Activated naive CD4-positive, alpha-beta T cell treated with anti-CD3 and anti-CD28 coated beads, Interleukin-2, amount 50 U/mL, for 72 hours (primary cell): ENCODE measurements at regions not wholly inside any gene's neighbourhood (a gene's known extent, or its start where the extent isn't known, plus 50 kb on each side); places are given as distances from the start of the nearest gene placed in this dataset.
A peak's percentile ranks its signal among the peaks of the same experiment; 100 is the strongest.

ENCODE experiments used
- ATAC-seq, 2 donors: fragments of 150-1000 bp; cut with Tn5 transposase; 2 replicates each; pipeline ENCODE4 v1.10.0; 2021; ENCODE audit warnings: mild to moderate bottlenecking in 2 of 2, moderate library complexity in 2 of 2
- DNase-seq, 2 donors: peaks; one replicate each; pipeline ENCODE4 v3.0.0; 2021 to 2022; ENCODE audit warnings: low spot score in 2 of 2
- H3K27ac Mint-ChIP-seq, 2 donors: one replicate each; pipeline ENCODE4 v1.8.0; 2022; ENCODE audit warnings: mild to moderate bottlenecking in 2 of 2, mixed read lengths in 2 of 2
- H3K36me3 Mint-ChIP-seq, 2 donors: one replicate each; pipeline ENCODE4 v1.8.0; 2022; ENCODE audit warnings: mixed read lengths in 2 of 2
- H3K9me3 Mint-ChIP-seq, 2 donors: one replicate each; pipeline ENCODE4 v1.8.0; 2022; ENCODE audit warnings: mixed read lengths in 2 of 2

DNA sequence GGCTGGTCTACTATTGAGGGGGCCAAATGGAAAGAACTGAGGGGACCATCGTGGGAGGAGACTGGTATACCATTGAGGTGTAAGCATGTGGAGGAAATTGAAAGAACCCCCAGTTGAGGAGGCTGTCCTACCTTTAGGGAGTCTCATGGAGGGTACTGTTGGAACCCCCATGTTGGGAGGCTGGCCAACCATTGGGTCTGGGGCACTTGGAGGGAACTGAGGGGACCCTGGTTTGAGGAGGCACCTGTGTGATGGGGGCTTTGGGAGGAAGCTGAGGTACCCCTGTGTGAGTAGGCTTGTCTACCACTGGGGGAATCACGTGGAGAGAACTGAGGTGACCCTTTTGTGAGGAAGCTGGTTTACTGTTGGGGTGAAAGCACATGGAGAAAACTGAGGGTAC, 157.5 kb downstream of the FBLN2 start:
- no peak for ATAC-seq
- peaks cover 14 to 25% of the 10 kb centered on the region in 2 donors for H3K36me3 Mint-ChIP-seq
- no peak overlapping the region for H3K27ac Mint-ChIP-seq
- H3K9me3 Mint-ChIP-seq = peaks cover 57 to 58% of the 10 kb centered on the region in 2 donors
- peak in 1 of 2 donors; percentile 21 for DNase-seq

DNA sequence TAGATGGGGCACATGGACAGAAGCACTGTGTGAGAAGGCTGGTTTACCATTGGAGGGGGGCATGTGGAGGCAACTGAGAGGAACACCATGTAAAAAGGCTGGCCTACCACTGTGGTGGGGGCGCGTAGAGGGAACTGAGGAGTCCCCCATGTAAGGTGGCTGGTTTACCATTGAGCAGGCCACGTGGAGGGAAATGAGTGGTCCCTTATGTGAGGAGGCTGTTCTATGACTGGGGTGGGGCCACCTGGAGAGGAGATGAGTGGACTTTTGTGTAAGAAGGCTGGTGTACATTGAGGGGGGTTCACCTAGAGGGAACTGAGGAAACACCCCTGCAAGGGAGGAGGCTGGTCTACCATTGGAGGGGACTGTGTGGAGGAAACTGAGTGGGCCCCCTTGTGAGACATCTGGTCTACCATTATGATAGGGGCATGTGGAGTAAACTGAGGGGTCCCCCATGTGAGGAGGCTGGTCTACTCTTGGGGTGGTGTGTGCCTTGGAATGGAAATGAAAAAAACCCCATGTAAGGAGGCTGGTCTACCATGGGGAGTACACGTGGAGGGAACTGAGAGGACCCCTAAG, 156.9 kb downstream of the FBLN2 start:
- DNase-seq = no peak
- Mint-ChIP-seq H3K9me3 (peaks cover 51% of the 10 kb centered on the region in 2 donors), H3K36me3 (peaks cover 14 to 25% of the 10 kb centered on the region in 2 donors), H3K27ac (no peak overlapping the region)
- no peak for ATAC-seq

DNA sequence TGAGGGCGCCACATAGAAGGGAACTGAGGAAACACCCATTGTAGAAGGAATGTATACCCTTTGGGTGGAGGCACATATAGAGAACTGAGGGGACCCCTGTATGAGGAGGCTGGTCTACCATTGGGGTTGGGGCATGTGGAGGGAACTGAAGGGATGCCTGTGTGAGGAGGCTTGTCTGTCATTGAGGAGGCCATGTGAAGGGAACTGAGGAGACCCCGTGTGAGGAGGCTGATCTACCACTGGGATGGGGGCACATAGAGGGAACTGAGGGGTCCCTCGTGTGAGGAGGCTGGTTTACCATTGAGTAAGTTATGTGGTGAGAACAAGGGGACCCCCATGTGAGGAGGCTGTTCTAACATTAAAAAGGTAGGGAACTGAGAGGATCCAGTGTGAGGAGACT, 156.1 kb downstream of the FBLN2 start:
- Mint-ChIP-seq H3K9me3 (peaks cover 44 to 46% of the 10 kb centered on the region in 2 donors), H3K36me3 (peaks cover 14 to 21% of the 10 kb centered on the region in 2 donors), H3K27ac (no peak overlapping the region)
- DNase-seq = peak in 1 of 2 donors; percentile 7
- ATAC-seq = no peak

GRCh38 chr3:13704174-13704573, 155.2 kb downstream of the FBLN2 start:
- peaks cover 35 to 38% of the 10 kb centered on the region in 2 donors for H3K9me3 Mint-ChIP-seq
- H3K27ac Mint-ChIP-seq = no peak overlapping the region
- DNase-seq = no peak
- H3K36me3 Mint-ChIP-seq = peaks cover 14 to 18% of the 10 kb centered on the region in 2 donors
- no peak for ATAC-seq

DNA sequence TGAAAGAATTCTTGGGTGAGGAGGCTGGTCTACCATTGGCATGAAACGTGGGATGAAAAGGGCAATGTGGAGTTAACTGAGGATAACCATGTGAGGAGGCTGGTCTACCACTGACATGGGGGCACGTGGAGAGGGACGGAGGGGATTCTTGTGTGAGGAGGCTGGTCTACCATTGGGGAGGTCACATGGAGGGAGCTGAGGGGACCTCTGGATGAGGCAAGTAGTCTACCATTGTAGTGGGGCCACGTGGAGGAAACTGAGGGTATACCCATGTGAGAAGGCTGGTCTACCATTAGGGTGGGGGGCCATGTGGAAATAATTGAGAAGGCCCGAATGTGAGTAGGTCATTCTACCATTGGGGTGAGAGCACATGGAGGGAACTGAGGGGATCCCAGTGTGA, 154.1 kb downstream of the FBLN2 start:
- Mint-ChIP-seq H3K27ac (no peak overlapping the region), H3K9me3 (peaks cover 24 to 27% of the 10 kb centered on the region in 2 donors), H3K36me3 (peaks cover 14 to 18% of the 10 kb centered on the region in 2 donors)
- no peak for DNase-seq
- ATAC-seq = no peak

DNA sequence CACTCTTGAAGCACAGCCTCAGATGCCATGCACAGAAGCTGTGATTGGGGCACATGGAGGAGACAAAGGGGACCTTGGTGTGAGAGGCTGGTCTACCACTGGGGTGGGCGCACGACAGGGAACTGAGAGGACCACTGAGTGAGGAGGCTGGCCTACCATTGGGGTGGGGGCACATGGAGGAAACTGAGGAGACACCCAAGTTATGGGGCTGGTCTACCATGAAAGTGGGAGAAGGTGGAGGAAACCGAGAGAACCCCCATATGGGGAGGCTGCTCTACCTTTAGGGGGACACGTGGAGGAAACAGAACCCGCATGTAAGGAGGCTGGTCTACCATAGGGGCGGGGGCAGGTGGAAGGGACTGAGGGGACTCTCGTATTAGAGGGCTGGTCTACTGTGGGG, 153.4 kb downstream of the FBLN2 start:
- DNase-seq = no peak
- ATAC-seq = no peak
- Mint-ChIP-seq H3K9me3 (peaks cover 16 to 21% of the 10 kb centered on the region in 2 donors), H3K27ac (peak overlapping the region in 1 of 2 donors; percentile 73), H3K36me3 (peaks cover 14% of the 10 kb centered on the region in 2 donors)

DNA sequence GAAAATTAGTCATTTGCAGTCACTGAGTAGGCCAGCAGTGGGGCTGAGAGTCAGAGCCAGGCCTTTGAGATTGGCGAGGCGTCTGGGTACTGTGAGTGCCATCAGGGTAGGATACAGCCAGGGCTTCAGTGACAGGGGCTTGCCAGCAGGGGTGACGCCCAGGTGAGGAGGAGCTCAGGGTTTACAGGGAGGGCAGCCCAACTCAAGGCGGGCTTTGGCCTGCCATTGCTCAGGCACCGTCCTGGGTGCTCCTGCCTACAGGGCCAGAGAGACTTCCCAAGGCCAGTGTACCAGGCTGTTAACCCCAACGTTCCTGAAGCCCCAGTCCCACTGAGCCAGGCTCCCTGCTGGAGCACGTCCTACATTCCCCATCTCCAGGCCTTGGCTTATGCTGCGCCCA, 152.0 kb downstream of the FBLN2 start:
- H3K27ac Mint-ChIP-seq = no peak overlapping the region
- H3K9me3 Mint-ChIP-seq = peaks cover 12 to 13% of the 10 kb centered on the region in 2 donors
- no peak for ATAC-seq
- peaks cover 7 to 11% of the 10 kb centered on the region in 2 donors for H3K36me3 Mint-ChIP-seq
- no peak for DNase-seq

- Mint-ChIP-seq H3K27ac (no peak overlapping the region), H3K36me3 (peaks cover 6% of the 10 kb centered on the region in 2 donors), H3K9me3 (peaks cover 6 to 9% of the 10 kb centered on the region in 2 donors)
- no peak for DNase-seq
- no peak for ATAC-seq
These were observed 151.4 kb downstream of the FBLN2 start for GRCh38 chr3:13700362-13700761.

DNA sequence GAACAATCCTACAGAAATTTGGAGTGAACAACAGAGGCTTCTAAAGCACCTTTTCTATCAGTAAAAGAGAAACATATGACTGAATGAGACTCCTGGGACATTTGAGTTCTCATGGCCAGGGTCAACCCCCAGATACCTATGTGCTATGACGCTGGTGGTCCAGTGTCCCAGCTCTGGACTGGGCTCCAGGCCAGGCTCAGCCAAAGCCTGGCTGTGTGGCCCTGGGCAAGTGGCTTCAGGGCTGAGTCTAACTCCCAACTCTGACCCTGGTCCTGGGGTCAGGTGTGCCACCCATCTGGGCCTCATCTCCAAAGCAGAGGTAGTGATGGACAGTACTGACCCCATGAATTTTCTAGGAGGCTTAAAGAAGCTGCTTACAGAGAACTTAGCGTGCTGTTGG, 147.8 kb downstream of the FBLN2 start:
- DNase-seq (no peak), ATAC-seq (no peak)
- H3K9me3 Mint-ChIP-seq = peaks cover 0 to 4% of the 10 kb centered on the region in 2 donors
- H3K27ac Mint-ChIP-seq = no peak overlapping the region
- no peaks in the 10 kb centered on the region for H3K36me3 Mint-ChIP-seq

DNA sequence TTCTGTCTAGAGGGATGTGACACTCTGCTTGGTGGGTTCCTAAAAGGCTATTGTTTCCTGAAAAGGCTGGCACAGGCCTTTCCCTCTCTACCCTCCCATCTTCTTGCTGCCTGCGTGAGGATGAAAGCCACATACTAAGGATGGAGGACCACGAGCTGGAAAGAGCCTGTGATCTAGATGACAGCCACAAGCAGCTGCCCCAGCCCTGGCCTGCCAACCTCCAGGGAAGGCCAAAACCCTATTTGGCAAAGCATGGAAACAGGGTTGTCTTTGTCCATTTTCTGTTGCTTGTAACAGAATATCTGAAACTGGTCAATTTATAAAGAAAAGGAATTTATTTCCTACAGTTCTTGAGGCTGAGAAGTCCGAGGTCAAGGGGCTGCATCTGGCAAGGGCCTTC, 144.5 kb downstream of the FBLN2 start:
- Mint-ChIP-seq H3K27ac (no peak overlapping the region), H3K36me3 (no peaks in the 10 kb centered on the region), H3K9me3 (peaks cover 0 to 4% of the 10 kb centered on the region in 2 donors)
- no peak for DNase-seq
- ATAC-seq = no peak

DNA sequence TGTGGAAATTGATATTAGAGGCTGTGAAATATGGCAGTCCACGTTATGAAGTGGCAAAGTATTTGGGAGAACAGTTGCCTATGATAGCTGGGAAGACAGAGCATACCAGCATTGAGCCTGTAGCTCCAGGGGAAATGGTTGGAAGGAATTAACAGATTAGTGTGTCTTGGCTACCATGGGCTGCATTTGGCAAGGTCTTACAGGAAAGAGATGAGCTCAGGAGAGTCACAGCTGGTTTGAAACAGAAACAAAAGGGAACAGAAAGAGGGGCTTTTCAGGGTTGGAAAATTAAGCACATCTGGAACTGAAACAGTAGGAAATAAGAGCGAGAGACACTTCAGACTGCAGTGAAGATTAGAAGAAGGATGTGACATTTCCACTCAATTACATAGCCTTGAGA, 141.7 kb downstream of the FBLN2 start:
- H3K9me3 Mint-ChIP-seq = peaks cover 0 to 4% of the 10 kb centered on the region in 2 donors
- no peak for DNase-seq
- ATAC-seq = no peak
- no peaks in the 10 kb centered on the region for H3K36me3 Mint-ChIP-seq
- no peak overlapping the region for H3K27ac Mint-ChIP-seq

- Mint-ChIP-seq H3K9me3 (peaks cover 0 to 4% of the 10 kb centered on the region in 2 donors), H3K27ac (no peak overlapping the region), H3K36me3 (no peaks in the 10 kb centered on the region)
- DNase-seq (no peak), ATAC-seq (no peak)
These were observed 140.7 kb downstream of the FBLN2 start for GRCh38 chr3:13689373-13690260.

DNA sequence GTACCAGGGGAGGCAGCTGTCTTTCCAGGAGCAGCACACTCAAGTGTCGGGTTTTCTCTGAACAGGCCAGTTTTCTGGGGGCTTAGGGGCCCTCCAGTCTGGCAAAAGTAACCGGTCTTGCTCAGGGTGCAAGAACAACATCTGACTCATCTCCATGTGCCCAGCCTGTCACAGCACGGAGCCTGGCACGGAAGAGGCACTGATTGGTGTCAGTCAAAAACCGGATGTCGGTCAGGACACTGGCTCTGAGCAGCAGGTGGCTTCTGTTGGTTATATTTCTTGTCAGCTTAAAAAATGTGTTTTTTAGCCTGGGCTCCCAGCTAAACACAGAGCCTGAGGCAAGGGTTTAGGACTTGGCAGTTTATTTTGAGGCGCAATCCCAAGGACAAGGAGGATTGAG, 139.9 kb downstream of the FBLN2 start:
- H3K36me3 Mint-ChIP-seq = no peaks in the 10 kb centered on the region
- DNase-seq (no peak), ATAC-seq (no peak)
- peaks cover 0 to 4% of the 10 kb centered on the region in 2 donors for H3K9me3 Mint-ChIP-seq
- H3K27ac Mint-ChIP-seq = no peak overlapping the region

DNA sequence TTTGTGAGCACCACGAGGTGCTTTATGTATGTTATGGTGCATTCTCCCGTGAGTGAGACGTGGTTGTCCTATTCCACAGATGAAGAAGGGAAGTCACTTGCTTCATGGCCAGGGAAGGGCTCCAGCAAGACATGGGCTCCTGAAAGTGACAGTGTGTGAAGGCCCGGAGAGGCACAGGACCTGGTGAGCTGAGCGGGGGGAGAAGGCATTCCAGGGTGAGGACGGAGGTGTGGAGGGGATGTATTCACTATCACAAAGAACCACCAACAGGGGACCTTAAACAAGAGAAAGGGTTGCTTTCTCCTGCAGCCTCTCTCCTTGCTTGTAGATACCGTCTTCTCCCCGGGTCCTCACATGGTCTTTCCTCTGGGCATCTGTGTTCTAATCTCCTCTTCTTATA, 139.1 kb downstream of the FBLN2 start:
- no peak for DNase-seq

More for the DNA sequence above, 139.1 kb downstream of the FBLN2 start:
- ATAC-seq = no peak
- H3K27ac Mint-ChIP-seq = no peak overlapping the region
- peaks cover 4 to 6% of the 10 kb centered on the region in 2 donors for H3K9me3 Mint-ChIP-seq
- H3K36me3 Mint-ChIP-seq = no peaks in the 10 kb centered on the region
